ENCODE measurements at regions not wholly inside any gene's neighbourhood (a gene's known extent, or its start where the extent isn't known, plus 50 kb on each side); places are given as distances from the start of the nearest gene placed in this dataset.

GRCh38 chr15:61621146-61621545 is 392.0 kb upstream of the RORA start:
- no peaks in the 10 kb centered on the region for H4K20me1 ChIP-seq (replicated peaks; ENCODE audit: control insufficient read depth, insufficient read depth, low read length)
- H3K4me3 ChIP-seq = no peak overlapping the region
- FAIRE-seq (peak; percentile 97), DNase-seq (ENCODE audit: extremely low read depth in 1 of 4, low spot score in 3 of 4) (peak; percentile 69 to 82 (median 74)), ATAC-seq (peak; percentile 98)
- CTCF ChIA-PET (ENCODE audit: low intra/inter-chr PET ratio) = no interaction called here
- peaks cover 0 to 5% of the 10 kb centered on the region in 2 experiments; a peak in 2 of 5 replicates for H3K4me1 ChIP-seq (replicated peaks in 1 of 2; ENCODE audit: control insufficient read depth in 2 of 2, insufficient read depth in 2 of 2, low read length in 2 of 2)
- BruUV-seq (replicated peaks) = no TSS peak
- POLR2A ChIA-PET = interaction anchor here (1.0 kb wide), 1 partner anchor 14 kb away, joined by 3 read pairs; no protein-coding TSS in a partner anchor
- H3K79me2 ChIP-seq (ENCODE audit: control insufficient read depth, insufficient read depth, low read length) = no peaks in the 10 kb centered on the region
- in situ Hi-C loops (cut with MboI) (loop anchor here (10.0 kb wide), 1 partner anchor 446 kb away; no protein-coding TSS in a partner anchor), intact Hi-C loops (cut with micrococcal nuclease) (loop anchor here (2.0 kb wide), 1 partner anchor 424 kb away; no protein-coding TSS in a partner anchor)
- no peaks in the 10 kb centered on the region for H3K9me1 ChIP-seq (ENCODE audit: control insufficient read depth, insufficient read depth, low read length)
- H3K36me3 ChIP-seq (ENCODE audit: control insufficient read depth, insufficient read depth, low read length) = no peaks in the 10 kb centered on the region
- H3K27ac ChIP-seq (ENCODE audit: extremely low read depth, low read depth, low read length) = no peak overlapping the region
- H3K27me3 ChIP-seq (ENCODE audit: control insufficient read depth in 2 of 2, insufficient read depth in 2 of 2, low read length in 2 of 2) = peaks cover 0 to 11% of the 10 kb centered on the region in 2 experiments; a peak in 2 of 5 replicates
- no peak overlapping the region for H3K9ac ChIP-seq (ENCODE audit: insufficient read depth in 1 of 2, low read depth in 2 of 2, low read length in 2 of 2)
- peak overlapping the region; percentile 39; the same call in 1 of the 2 replicates for H3K4me2 ChIP-seq (ENCODE audit: insufficient read depth, low read length)
- H3K9me3 ChIP-seq (replicated peaks; ENCODE audit: control insufficient read depth, insufficient read depth, low read depth, low read length) = no peaks in the 10 kb centered on the region
- 0% methylated on average over 2 of the region's 2 CpGs for WGBS (ENCODE audit: insufficient coverage, low coverage, missing lambda C conversion rate)
- H2AFZ ChIP-seq (ENCODE audit: low read depth, low read length) = no peak overlapping the region
- TF ChIP-seq REST (IDR thresholded peaks at IDR 0.05; ENCODE audit: borderline replicate concordance) (peak; percentile 39; the same call in 1 of the 2 replicates), REST (CRISPR knock-in tag; IDR thresholded peaks at IDR 0.05; ENCODE audit: low read depth) (no peak), CHAMP1 (IDR thresholded peaks at IDR 0.05) (peak; percentile 70; the same call in 1 of the 2 replicates), MEIS2 (IDR thresholded peaks at IDR 0.05; ENCODE audit: partially characterized antibody) (peak; percentile 95), NEUROD1 (IDR thresholded peaks at IDR 0.05; ENCODE audit: borderline replicate concordance, low read depth, low read length, partially characterized antibody) (peak; percentile 56), ZMIZ1 (IDR thresholded peaks at IDR 0.05; ENCODE audit: low read depth in 2 of 2, low read length in 2 of 2) (peak in 1 of 2 experiments; percentile 88; a peak in 2 of 4 replicates), LEF1 (IDR thresholded peaks at IDR 0.05) (peak; percentile 37; the same call in 1 of the 2 replicates), GATA2 (CRISPR knock-in tag; IDR thresholded peaks at IDR 0.05) (peak; percentile 73)

Measured in K562 (cell line).